ENCODE measurements at regions not wholly inside any gene's neighbourhood (a gene's known extent, or its start where the extent isn't known, plus 50 kb on each side); places are given as distances from the start of the nearest gene placed in this dataset.
"Not testable (repeated sequence)": the region's sequence is repeated elsewhere in the genome, so short reads cannot be mapped to it uniquely, and the experiment has no call there.

- Mint-ChIP-seq H3K4me3 (ENCODE audit: low read depth, unreplicated experiment) (no peak overlapping the region), H3K36me3 (ENCODE audit: insufficient read depth, unreplicated experiment) (no peaks in the 10 kb centered on the region), H3K4me1 (ENCODE audit: low read depth, unreplicated experiment) (peaks cover 5% of the 10 kb centered on the region), H3K27me3 (ENCODE audit: unreplicated experiment) (no peaks in the 10 kb centered on the region), H3K27ac (ENCODE audit: unreplicated experiment) (no peak overlapping the region), H3K9me3 (ENCODE audit: low read depth, unreplicated experiment) (no peaks in the 10 kb centered on the region)
- BruUV-seq (replicated peaks): no TSS peak
- CTCF ChIA-PET: no interaction called here
- intact Hi-C loops (cut with micrococcal nuclease; ENCODE audit: unreplicated experiment): no loop called here
- no peak for TF ChIP-seq CTCF (IDR thresholded peaks at IDR 0.05; ENCODE audit: unreplicated experiment)
- DNase-seq: no peak
These were observed 102.8 kb upstream of the USP25 start for GRCh38 chr21:15627011-15627410.

GRCh38 chr21:15627823-15628222, 102.0 kb upstream of the USP25 start:
- DNase-seq: no peak
- no peaks in the 10 kb centered on the region for H3K27me3 Mint-ChIP-seq (ENCODE audit: unreplicated experiment)
- H3K27ac Mint-ChIP-seq (ENCODE audit: unreplicated experiment): no peak overlapping the region
- BruUV-seq (replicated peaks): no TSS peak
- no peak overlapping the region for H3K4me3 Mint-ChIP-seq (ENCODE audit: low read depth, unreplicated experiment)
- no peaks in the 10 kb centered on the region for H3K9me3 Mint-ChIP-seq (ENCODE audit: low read depth, unreplicated experiment)
- TF ChIP-seq CTCF (IDR thresholded peaks at IDR 0.05; ENCODE audit: unreplicated experiment): no peak
- CTCF ChIA-PET: no interaction called here
- intact Hi-C loops (cut with micrococcal nuclease; ENCODE audit: unreplicated experiment): no loop called here
- H3K36me3 Mint-ChIP-seq (ENCODE audit: insufficient read depth, unreplicated experiment): no peaks in the 10 kb centered on the region
- peaks cover 5% of the 10 kb centered on the region for H3K4me1 Mint-ChIP-seq (ENCODE audit: low read depth, unreplicated experiment)

- no peaks in the 10 kb centered on the region for H3K4me1 Mint-ChIP-seq (ENCODE audit: low read depth, unreplicated experiment)
- TF ChIP-seq CTCF (IDR thresholded peaks at IDR 0.05; ENCODE audit: unreplicated experiment): no peak
- no TSS peak for BruUV-seq (replicated peaks)
- no peak for DNase-seq
- no peaks in the 10 kb centered on the region for H3K9me3 Mint-ChIP-seq (ENCODE audit: low read depth, unreplicated experiment)
- no peak overlapping the region for H3K27ac Mint-ChIP-seq (ENCODE audit: unreplicated experiment)
- intact Hi-C loops (cut with micrococcal nuclease; ENCODE audit: unreplicated experiment): no loop called here
- H3K27me3 Mint-ChIP-seq (ENCODE audit: unreplicated experiment): no peaks in the 10 kb centered on the region
- no peaks in the 10 kb centered on the region for H3K36me3 Mint-ChIP-seq (ENCODE audit: insufficient read depth, unreplicated experiment)
- CTCF ChIA-PET: no interaction called here
- H3K4me3 Mint-ChIP-seq (ENCODE audit: low read depth, unreplicated experiment): no peak overlapping the region
These were observed 98.4 kb upstream of the USP25 start for GRCh38 chr21:15631342-15631741.

GRCh38 chr21:15634541-15634940, 95.2 kb upstream of the USP25 start:
- H3K9me3 Mint-ChIP-seq (ENCODE audit: low read depth, unreplicated experiment); H3K4me3 Mint-ChIP-seq (ENCODE audit: low read depth, unreplicated experiment); H3K4me1 Mint-ChIP-seq (ENCODE audit: low read depth, unreplicated experiment); H3K36me3 Mint-ChIP-seq (ENCODE audit: insufficient read depth, unreplicated experiment); H3K27me3 Mint-ChIP-seq (ENCODE audit: unreplicated experiment); CTCF ChIA-PET; H3K27ac Mint-ChIP-seq (ENCODE audit: unreplicated experiment); BruUV-seq (replicated peaks); DNase-seq; intact Hi-C loops (cut with micrococcal nuclease; ENCODE audit: unreplicated experiment): not testable (repeated sequence)

- no peaks in the 10 kb centered on the region for H3K36me3 Mint-ChIP-seq (ENCODE audit: insufficient read depth, unreplicated experiment)
- no peak overlapping the region for H3K4me3 Mint-ChIP-seq (ENCODE audit: low read depth, unreplicated experiment)
- CTCF ChIA-PET: no interaction called here
- H3K27me3 Mint-ChIP-seq (ENCODE audit: unreplicated experiment): no peaks in the 10 kb centered on the region
- TF ChIP-seq CTCF (IDR thresholded peaks at IDR 0.05; ENCODE audit: unreplicated experiment): no peak
- BruUV-seq (replicated peaks): no TSS peak
- no peak overlapping the region for H3K27ac Mint-ChIP-seq (ENCODE audit: unreplicated experiment)
- intact Hi-C loops (cut with micrococcal nuclease; ENCODE audit: unreplicated experiment): no loop called here
- no peak for DNase-seq
- H3K9me3 Mint-ChIP-seq (ENCODE audit: low read depth, unreplicated experiment): no peaks in the 10 kb centered on the region
- no peaks in the 10 kb centered on the region for H3K4me1 Mint-ChIP-seq (ENCODE audit: low read depth, unreplicated experiment)
These were observed 90.8 kb upstream of the USP25 start for GRCh38 chr21:15638856-15639549.

GRCh38 chr21:15640113-15640512, 89.7 kb upstream of the USP25 start:
- H3K9me3 Mint-ChIP-seq (ENCODE audit: low read depth, unreplicated experiment); BruUV-seq (replicated peaks); H3K4me3 Mint-ChIP-seq (ENCODE audit: low read depth, unreplicated experiment); DNase-seq; intact Hi-C loops (cut with micrococcal nuclease; ENCODE audit: unreplicated experiment); H3K27ac Mint-ChIP-seq (ENCODE audit: unreplicated experiment); CTCF ChIA-PET; H3K4me1 Mint-ChIP-seq (ENCODE audit: low read depth, unreplicated experiment); H3K27me3 Mint-ChIP-seq (ENCODE audit: unreplicated experiment); H3K36me3 Mint-ChIP-seq (ENCODE audit: insufficient read depth, unreplicated experiment): not testable (repeated sequence)

All from Calu3 (cell line).